ENCODE measurements at regions not wholly inside any gene's neighbourhood (a gene's known extent, or its start where the extent isn't known, plus 50 kb on each side); places are given as distances from the start of the nearest gene placed in this dataset.

DNA sequence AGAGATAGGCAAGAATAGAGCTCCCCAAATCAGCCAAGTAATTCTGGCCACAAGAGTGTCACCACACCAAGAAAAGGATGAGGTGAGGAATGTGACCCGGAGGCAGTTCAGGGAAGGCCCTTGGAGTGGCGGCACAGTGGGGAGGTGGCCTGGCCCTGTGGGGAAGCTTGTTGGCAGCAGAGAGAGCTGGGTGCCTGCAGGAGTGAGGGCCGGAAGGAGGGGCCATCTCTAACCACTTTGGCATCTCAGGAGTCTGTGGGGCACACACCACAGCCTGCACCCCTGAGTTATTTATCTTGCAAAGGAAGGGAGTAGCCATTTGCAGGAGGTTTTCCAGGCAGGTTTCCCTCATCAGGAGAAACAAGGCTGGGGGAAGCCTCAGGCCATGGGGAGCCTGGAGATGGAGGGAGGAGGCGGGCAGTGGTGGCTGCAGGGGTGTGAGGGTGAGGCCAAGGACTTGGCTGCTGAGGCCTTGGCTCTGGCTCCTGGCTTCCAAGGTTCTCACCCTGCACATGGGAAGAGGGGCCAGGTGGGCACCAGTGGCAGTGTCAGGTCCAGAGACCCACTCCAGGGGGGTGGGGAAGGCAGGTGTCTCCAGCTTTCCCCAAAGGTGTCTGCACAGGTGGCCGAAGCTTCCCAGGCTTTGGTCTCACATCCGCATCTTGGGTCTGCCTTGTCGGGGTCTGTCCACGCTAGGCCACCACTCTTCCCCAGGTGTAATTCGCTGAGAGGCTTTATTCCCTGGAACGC is 370.2 kb downstream of the CTTN start:
- Mint-ChIP-seq H3K4me3 (no peak overlapping the region), H3K27ac (no peak overlapping the region), H3K27me3 (no peaks in the 10 kb centered on the region), H3K9me3 (no peaks in the 10 kb centered on the region), H3K36me3 (ENCODE audit: low read depth) (no peaks in the 10 kb centered on the region), H3K4me1 (no peaks in the 10 kb centered on the region)
- TF ChIP-seq, protein P1, sequence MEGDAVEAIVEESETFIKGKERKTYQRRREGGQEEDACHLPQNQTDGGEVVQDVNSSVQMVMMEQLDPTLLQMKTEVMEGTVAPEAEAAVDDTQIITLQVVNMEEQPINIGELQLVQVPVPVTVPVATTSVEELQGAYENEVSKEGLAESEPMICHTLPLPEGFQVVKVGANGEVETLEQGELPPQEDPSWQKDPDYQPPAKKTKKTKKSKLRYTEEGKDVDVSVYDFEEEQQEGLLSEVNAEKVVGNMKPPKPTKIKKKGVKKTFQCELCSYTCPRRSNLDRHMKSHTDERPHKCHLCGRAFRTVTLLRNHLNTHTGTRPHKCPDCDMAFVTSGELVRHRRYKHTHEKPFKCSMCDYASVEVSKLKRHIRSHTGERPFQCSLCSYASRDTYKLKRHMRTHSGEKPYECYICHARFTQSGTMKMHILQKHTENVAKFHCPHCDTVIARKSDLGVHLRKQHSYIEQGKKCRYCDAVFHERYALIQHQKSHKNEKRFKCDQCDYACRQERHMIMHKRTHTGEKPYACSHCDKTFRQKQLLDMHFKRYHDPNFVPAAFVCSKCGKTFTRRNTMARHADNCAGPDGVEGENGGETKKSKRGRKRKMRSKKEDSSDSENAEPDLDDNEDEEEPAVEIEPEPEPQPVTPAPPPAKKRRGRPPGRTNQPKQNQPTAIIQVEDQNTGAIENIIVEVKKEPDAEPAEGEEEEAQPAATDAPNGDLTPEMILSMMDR (IDR thresholded peaks at IDR 0.05): no peak
- CTCF ChIA-PET: no interaction called here
- POLR2A ChIA-PET: no interaction called here
- intact Hi-C loops (cut with micrococcal nuclease): no loop called here
- DNase-seq: no peak
- ATAC-seq (ENCODE audit: low read depth): no peak

- H3K9me3 Mint-ChIP-seq: peaks cover 4% of the 10 kb centered on the region
- H3K27ac Mint-ChIP-seq: no peak overlapping the region
- ATAC-seq (ENCODE audit: low read depth): no peak
- DNase-seq: no peak
- ChIA-PET CTCF (no interaction called here), POLR2A (no interaction called here)
- TF ChIP-seq, protein P1 (IDR thresholded peaks at IDR 0.05): no peak
- no peaks in the 10 kb centered on the region for H3K27me3 Mint-ChIP-seq
- H3K4me3 Mint-ChIP-seq: no peak overlapping the region
- no peaks in the 10 kb centered on the region for H3K36me3 Mint-ChIP-seq (ENCODE audit: low read depth)
- intact Hi-C loops (cut with micrococcal nuclease): no loop called here
- H3K4me1 Mint-ChIP-seq: no peaks in the 10 kb centered on the region
Observed at GRCh38 chr11:70769106-70769505, 370.8 kb downstream of the CTTN start.

DNA sequence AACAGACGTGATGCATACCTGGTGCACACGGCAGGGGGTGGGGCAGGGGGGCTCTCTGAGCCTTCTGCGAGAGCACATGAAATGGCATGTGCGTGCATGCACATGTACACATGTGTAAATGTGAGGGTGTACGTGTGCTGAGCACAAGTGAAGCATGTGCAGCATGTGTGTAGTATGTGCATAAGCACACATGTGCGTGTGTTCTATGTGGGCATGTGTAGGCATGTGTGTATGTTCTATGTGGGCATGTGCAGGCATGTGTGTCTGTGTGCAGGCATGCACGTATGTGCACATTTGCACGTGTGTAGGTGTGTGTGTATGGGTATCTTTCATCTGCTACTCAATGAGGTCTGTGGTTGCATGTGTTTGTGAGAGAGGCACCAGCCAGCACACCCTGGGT is 371.2 kb downstream of the CTTN start:
- Mint-ChIP-seq H3K4me1 (no peaks in the 10 kb centered on the region), H3K27ac (no peak overlapping the region), H3K36me3 (ENCODE audit: low read depth) (no peaks in the 10 kb centered on the region), H3K27me3 (no peaks in the 10 kb centered on the region), H3K4me3 (no peak overlapping the region), H3K9me3 (peaks cover 4% of the 10 kb centered on the region)
- ATAC-seq (ENCODE audit: low read depth) (no peak), DNase-seq (no peak)
- ChIA-PET CTCF (no interaction called here), POLR2A (no interaction called here)
- TF ChIP-seq, protein P1 (IDR thresholded peaks at IDR 0.05): no peak
- intact Hi-C loops (cut with micrococcal nuclease): no loop called here

- Mint-ChIP-seq H3K4me3 (no peak overlapping the region), H3K9me3 (peaks cover 4% of the 10 kb centered on the region), H3K27me3 (no peaks in the 10 kb centered on the region), H3K27ac (no peak overlapping the region), H3K4me1 (no peaks in the 10 kb centered on the region), H3K36me3 (ENCODE audit: low read depth) (no peaks in the 10 kb centered on the region)
- ATAC-seq (ENCODE audit: low read depth): no peak
- ChIA-PET POLR2A (no interaction called here), CTCF (no interaction called here)
- intact Hi-C loops (cut with micrococcal nuclease): no loop called here
- no peak for DNase-seq
- TF ChIP-seq, protein P1 (IDR thresholded peaks at IDR 0.05): no peak
Observed at GRCh38 chr11:70771099-70771885, 373.0 kb downstream of the CTTN start.

GRCh38 chr11:70772950-70773349 is 374.6 kb downstream of the CTTN start:
- TF ChIP-seq, protein P1 (IDR thresholded peaks at IDR 0.05): no peak
- Mint-ChIP-seq H3K9me3 (peaks cover 4% of the 10 kb centered on the region), H3K27ac (no peak overlapping the region), H3K4me1 (no peaks in the 10 kb centered on the region), H3K27me3 (no peaks in the 10 kb centered on the region), H3K36me3 (ENCODE audit: low read depth) (no peaks in the 10 kb centered on the region), H3K4me3 (no peak overlapping the region)
- DNase-seq (no peak), ATAC-seq (ENCODE audit: low read depth) (no peak)
- intact Hi-C loops (cut with micrococcal nuclease): no loop called here
- POLR2A ChIA-PET: no interaction called here
- CTCF ChIA-PET: no interaction called here
